ENCODE measurements at regions not wholly inside any gene's neighbourhood (a gene's known extent, or its start where the extent isn't known, plus 50 kb on each side); places are given as distances from the start of the nearest gene placed in this dataset.

- TF ChIP-seq POLR2AphosphoS5 (IDR thresholded peaks at IDR 0.05), result no peak
- TF ChIP-seq CTCF (IDR thresholded peaks at IDR 0.05 in 8 of 11, conservative IDR thresholded peaks at IDR 0.05 in 3 of 11), result no peak
These were observed 700.5 kb upstream of the STXBP6 start for GRCh38 chr14:25750436-25750835.
